ENCODE measurements at regions not wholly inside any gene's neighbourhood (a gene's known extent, or its start where the extent isn't known, plus 50 kb on each side); places are given as distances from the start of the nearest gene placed in this dataset.

- ChIA-PET CTCF (no interaction called here), POLR2A (no interaction called here)
- DNase-seq (ENCODE audit: low read depth in 1 of 2, low spot score in 1 of 2) (no peak), ATAC-seq (no peak), FAIRE-seq (peak; percentile 32)
- H3K9me3 ChIP-seq, result no peaks in the 10 kb centered on the region
- 62% methylated on average over 3 of the region's 3 CpGs for WGBS (ENCODE audit: missing lambda C conversion rate)
- TF ChIP-seq TP53 (CRISPR knock-in tag; IDR thresholded peaks at IDR 0.05) (no peak), CHD2 (IDR thresholded peaks at IDR 0.05; ENCODE audit: low read length, partially characterized antibody) (no peak), NFE2L2 (conservative IDR thresholded peaks at IDR 0.05; ENCODE audit: low read length) (no peak), ZSCAN20 (CRISPR knock-in tag; IDR thresholded peaks at IDR 0.05) (no peak), HOXB5 (CRISPR knock-in tag; IDR thresholded peaks at IDR 0.05) (no peak), HDAC2 (IDR thresholded peaks at IDR 0.05) (no peak), ZNF302 (CRISPR knock-in tag; IDR thresholded peaks at IDR 0.05) (no peak), PHF8 (IDR thresholded peaks at IDR 0.05; ENCODE audit: borderline replicate concordance, low read depth) (no peak), ZC3H11A (IDR thresholded peaks at IDR 0.05) (no peak), RARB (CRISPR knock-in tag; IDR thresholded peaks at IDR 0.05) (no peak), CBX2 (IDR thresholded peaks at IDR 0.05; ENCODE audit: borderline replicate concordance, low read depth) (no peak), FOSL2 (IDR thresholded peaks at IDR 0.05) (no peak), FOSL2 (CRISPR knock-in tag; IDR thresholded peaks at IDR 0.05) (no peak), GATA3 (IDR thresholded peaks at IDR 0.05; ENCODE audit: borderline replicate concordance) (no peak), BHLHE40 (IDR thresholded peaks at IDR 0.05; ENCODE audit: low read depth, low read length) (no peak), RNF2 (IDR thresholded peaks at IDR 0.05; ENCODE audit: borderline replicate concordance, low read depth) (no peak), JUN (IDR thresholded peaks at IDR 0.05) (no peak), KDM1A (IDR thresholded peaks at IDR 0.05; ENCODE audit: low read depth) (no peak), MAZ (IDR thresholded peaks at IDR 0.05; ENCODE audit: borderline replicate concordance, low read depth, low read length) (no peak)
- H3K4me3 ChIP-seq, result no peak overlapping the region
- no peaks in the 10 kb centered on the region for H3K4me1 ChIP-seq
- H3K27ac ChIP-seq, result no peak overlapping the region
- H3K4me2 ChIP-seq, result no peak overlapping the region
Observed at GRCh38 chr7:17153536-17153935, 144.9 kb upstream of the AHR start.

DNA sequence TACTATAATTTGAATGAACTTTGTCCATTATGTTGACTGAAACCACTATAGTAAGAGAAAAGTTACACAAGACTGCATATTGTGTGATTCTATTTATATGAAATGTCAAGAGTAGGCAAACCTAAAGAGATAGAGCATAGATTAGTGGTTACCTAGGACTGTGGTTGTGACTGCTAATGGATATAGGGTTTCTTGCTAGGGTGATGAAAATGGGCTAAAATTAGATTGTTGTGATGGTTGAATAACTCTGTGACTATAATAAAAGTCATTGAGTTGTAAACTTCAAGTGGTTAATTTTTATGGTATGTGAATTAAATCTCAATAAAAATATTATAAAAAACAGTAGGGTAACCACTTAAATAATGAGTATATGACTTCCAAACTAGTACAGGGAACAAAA lies 142.9 kb upstream of the AHR start:
- no peak overlapping the region for H3K4me2 ChIP-seq
- no peaks in the 10 kb centered on the region for H3K9me3 ChIP-seq
- FAIRE-seq, result no peak
- DNase-seq (ENCODE audit: low read depth in 1 of 2, low spot score in 1 of 2), result no peak
- no peak for TF ChIP-seq KDM1A (IDR thresholded peaks at IDR 0.05; ENCODE audit: low read depth)
- no peak for TF ChIP-seq RFX5 (IDR thresholded peaks at IDR 0.05)
- H3K4me3 ChIP-seq, result no peak overlapping the region
- no peaks in the 10 kb centered on the region for H3K4me1 ChIP-seq
- ChIA-PET CTCF (no interaction called here), POLR2A (no interaction called here)
- no peak for ATAC-seq
- H3K27ac ChIP-seq, result no peak overlapping the region

DNA sequence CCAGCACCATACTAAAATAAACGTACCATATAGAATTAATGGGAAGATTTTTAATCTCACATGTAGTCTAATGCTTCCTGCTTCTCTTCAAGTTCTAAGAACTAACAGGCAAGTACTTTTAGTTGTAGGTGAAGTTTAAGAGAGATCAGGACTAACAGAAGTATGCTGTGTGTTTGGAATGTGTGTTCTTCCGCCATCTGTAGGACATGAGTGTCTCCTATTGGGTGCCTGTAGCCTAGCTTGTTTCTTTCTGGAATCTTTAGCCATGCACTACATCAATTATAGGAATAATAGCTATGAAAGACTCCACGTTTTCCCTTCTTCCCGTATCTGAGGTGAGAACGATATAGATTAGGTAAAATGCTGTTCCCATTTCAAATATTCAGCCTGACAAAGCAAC lies 140.2 kb upstream of the AHR start:
- Histone ChIP-seq H3K27ac (no peak overlapping the region), H3K4me1 (no peaks in the 10 kb centered on the region), H3K4me3 (no peak overlapping the region), H3K4me2 (no peak overlapping the region), H3K9me3 (no peaks in the 10 kb centered on the region)
- FAIRE-seq (no peak), DNase-seq (ENCODE audit: low read depth in 1 of 2, low spot score in 1 of 2) (peak in 1 of 2 experiments; percentile 14), ATAC-seq (no peak)
- TF ChIP-seq CHD2 (IDR thresholded peaks at IDR 0.05; ENCODE audit: low read length, partially characterized antibody) (no peak), RAD21 (conservative IDR thresholded peaks at IDR 0.05 in 1 of 2, IDR thresholded peaks at IDR 0.05 in 1 of 2) (0 out of 5 replicates have a peak, but pooled peaks of 1 of the 2 experiments have one; percentile 23)
- 79% methylated on average over 5 of the region's 5 CpGs for WGBS (ENCODE audit: missing lambda C conversion rate)
- ChIA-PET POLR2A (no interaction called here), CTCF (interaction anchor here (1.0 kb wide), 1 partner anchor 17 kb away, joined by 3 read pairs; no protein-coding TSS in a partner anchor)

- H3K4me1 ChIP-seq, result no peaks in the 10 kb centered on the region
- TF ChIP-seq POLR2A (IDR thresholded peaks at IDR 0.05; ENCODE audit: low read length), result no peak
- TF ChIP-seq CBX8 (IDR thresholded peaks at IDR 0.05), result no peak
- no peak for TF ChIP-seq MAZ (IDR thresholded peaks at IDR 0.05; ENCODE audit: borderline replicate concordance, low read depth, low read length)
- TF ChIP-seq FOSL2 (IDR thresholded peaks at IDR 0.05), result no peak
- no peak for TF ChIP-seq FOSL2 (CRISPR knock-in tag; IDR thresholded peaks at IDR 0.05)
- TF ChIP-seq NFE2L2 (conservative IDR thresholded peaks at IDR 0.05; ENCODE audit: low read length), result no peak
- no peak for TF ChIP-seq HOXA7 (CRISPR knock-in tag; IDR thresholded peaks at IDR 0.05)
- H3K27ac ChIP-seq, result no peak overlapping the region
- CTCF ChIA-PET, result no interaction called here
- H3K4me3 ChIP-seq, result no peak overlapping the region
- no peak for ATAC-seq
- POLR2A ChIA-PET, result no interaction called here
- no peak for DNase-seq (ENCODE audit: low read depth in 1 of 2, low spot score in 1 of 2)
- H3K4me2 ChIP-seq, result no peak overlapping the region
- H3K9me3 ChIP-seq, result no peaks in the 10 kb centered on the region
- 68% methylated on average over 2 of the region's 2 CpGs for WGBS (ENCODE audit: missing lambda C conversion rate)
- no peak for FAIRE-seq
Observed at GRCh38 chr7:17159500-17160037, 138.9 kb upstream of the AHR start.
